A172 (cell line): ENCODE measurements at regions not wholly inside any gene's neighbourhood (a gene's known extent, or its start where the extent isn't known, plus 50 kb on each side); places are given as distances from the start of the nearest gene placed in this dataset.
A peak's percentile ranks its signal among the peaks of the same experiment; 100 is the strongest.

Experiments used
- DNase-seq: peaks from one replicate; pipeline ENCODE4 v3.0.0-alpha.2; 2015; ENCODE audit warnings: low spot score

DNA sequence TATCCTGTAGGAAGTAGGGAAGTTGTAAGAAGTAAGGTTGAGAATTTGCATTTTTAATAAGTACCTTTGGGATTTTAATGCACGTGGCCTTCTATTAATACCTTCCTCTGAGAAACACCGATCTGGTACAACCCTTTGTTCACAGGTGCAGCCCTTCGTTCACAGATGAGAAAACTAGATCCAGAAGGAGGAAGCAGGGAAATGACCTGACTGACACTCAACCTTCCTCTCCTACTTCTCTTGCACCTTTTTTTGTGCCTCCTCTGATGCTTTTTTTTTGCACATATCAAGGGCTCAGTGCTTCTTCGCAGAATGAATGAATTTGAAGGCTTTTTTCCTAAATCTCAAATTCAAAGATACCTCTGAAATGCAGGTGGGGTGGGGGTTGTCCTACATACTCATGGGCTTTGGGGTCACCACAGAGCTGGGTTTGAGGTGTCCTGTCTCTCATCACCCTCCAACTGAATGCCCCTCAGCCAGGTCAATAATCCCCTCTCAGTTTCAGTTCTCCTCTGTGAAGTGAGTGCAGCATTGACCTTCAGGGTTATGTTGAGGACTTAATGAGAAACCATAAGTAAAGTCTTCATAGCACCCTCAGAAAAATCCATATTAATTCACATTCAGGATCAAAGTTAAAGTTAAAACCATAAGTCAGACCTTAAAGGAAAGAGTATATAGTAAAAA lies 161.5 kb upstream of the CTNNB1 start:
- no peak for DNase-seq

DNA sequence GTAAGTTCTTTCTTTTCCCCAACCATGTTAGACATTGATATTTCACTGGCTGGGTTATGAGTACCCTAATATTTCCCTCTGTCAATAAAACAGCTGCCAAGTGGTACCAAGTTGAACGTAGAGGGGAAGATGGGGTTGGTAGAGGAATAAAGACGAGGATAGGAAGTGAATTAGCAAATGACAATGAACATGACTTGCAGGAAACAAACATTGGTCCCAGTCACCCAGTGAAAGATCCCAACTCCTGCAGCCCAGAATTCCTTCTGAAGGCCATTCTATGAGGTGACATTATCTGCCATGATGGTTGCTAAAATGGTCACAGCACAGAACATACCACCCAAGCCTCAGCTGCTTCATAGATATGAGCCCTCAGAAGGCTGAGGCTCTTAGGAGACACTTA lies 159.0 kb upstream of the CTNNB1 start:
- no peak for DNase-seq

DNA sequence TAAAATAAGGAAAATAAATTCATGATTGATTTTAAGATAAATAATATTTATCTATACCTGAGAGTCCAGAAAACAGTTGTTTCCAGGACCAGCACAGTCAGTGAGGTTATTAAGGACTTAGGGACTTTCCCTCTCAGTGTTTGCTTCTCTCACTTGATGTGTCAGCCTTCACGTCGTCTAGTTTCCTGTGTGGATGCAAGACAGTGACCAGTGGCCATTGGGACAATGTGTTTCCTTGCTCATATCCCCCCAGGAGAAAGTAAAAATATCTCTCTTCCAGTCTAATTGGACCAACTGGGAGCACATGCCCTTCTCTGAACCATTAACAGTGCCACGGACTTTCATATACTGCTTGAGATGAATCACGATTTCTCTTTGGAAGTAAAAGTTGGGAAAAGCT lies 157.8 kb upstream of the CTNNB1 start:
- DNase-seq, result no peak

DNA sequence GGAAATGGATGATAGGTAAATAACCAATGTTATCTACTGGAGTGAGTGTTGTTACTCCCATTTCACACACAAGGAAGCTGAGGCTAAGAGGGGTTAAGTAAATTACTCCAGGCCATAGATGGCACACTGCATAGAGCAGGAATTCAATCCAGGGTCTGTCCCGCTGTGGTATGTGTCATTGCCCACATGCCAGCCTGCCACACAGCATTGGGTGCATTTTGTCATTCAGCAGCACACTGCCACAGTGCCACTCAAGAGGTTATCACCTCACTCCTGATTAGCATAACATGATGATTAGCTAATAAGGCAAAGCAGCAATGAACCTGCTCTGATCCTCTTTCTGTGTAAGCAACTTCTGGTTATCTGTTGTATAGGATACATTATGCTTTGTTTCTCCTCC lies 157.4 kb upstream of the CTNNB1 start:
- no peak for DNase-seq

DNA sequence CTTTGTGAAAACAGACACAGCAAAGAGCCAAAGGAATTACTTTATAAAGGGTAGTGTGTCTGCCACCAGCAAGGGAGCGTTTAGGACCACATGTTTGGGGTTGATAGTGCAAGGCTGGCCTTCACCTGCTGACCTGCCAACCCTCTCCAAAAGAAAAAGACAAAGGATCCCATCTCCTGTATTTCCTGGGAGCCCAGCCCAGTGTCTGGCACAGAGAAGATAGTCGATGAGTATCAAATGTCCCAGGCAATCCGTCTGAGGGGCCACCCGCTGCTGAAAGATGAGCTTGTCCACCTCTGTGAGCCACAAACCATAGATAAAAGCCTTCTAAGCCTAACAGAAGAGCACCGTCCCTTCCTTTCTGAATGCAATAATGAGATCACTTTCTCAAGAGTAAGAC lies 154.8 kb upstream of the CTNNB1 start:
- no peak for DNase-seq

DNA sequence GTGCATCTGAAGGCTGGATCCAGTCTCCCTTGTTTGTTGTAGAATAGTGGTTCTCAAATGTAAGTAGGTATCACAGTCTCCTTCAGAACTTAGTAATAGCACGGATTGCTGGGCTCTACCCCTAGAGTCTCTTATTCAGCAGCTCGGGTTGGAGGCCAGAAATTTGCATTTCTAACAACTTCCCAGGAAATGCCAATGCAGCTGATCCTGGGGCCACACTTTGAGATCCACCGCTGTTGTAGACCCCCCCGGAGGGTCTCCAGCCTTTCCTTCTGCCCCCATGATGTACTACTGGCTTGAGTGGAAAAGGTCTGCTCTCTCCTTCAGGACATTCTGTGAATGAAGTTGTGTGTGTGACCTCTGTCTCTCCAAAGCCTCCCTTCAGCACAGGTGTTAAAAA lies 153.8 kb upstream of the CTNNB1 start:
- DNase-seq, result no peak

DNA sequence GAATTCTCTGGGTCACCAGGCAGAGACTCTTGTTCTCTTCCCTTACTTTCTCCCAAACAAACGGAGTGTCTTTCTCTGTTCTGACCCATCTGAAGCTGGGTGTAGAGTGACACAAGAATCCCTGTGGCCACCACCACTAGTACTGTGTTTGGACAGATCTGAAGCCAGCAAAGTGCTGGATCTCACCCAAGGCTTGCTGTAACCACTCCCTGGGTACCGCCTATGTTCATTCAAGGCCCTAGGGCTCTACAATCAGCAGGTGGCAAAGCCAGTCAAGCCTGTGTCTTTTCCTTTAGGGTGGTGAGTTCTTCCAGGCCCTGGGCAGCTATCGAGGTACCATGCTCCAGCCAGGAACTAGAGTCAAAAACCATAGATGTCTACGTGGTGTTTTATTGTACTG lies 149.2 kb upstream of the CTNNB1 start:
- DNase-seq, result no peak

DNA sequence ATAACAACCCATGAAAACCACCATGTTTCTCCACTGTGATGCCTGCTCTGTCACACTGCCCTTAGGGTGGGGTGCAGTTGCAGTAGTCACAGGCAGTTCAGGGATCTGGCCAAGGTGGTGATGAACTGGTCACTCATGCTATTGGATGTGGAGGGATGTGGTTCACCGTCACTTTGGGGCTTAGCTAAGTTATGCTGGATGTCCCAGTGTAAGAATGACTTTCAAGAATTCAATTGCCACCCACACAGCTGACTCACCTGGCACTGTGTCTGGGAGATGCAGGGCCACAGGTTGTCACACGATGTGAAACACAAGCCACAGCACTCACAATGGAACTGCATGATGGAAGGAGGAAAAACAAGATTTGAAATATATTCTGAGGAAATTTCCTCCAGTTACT lies 146.1 kb upstream of the CTNNB1 start:
- DNase-seq, result no peak

DNA sequence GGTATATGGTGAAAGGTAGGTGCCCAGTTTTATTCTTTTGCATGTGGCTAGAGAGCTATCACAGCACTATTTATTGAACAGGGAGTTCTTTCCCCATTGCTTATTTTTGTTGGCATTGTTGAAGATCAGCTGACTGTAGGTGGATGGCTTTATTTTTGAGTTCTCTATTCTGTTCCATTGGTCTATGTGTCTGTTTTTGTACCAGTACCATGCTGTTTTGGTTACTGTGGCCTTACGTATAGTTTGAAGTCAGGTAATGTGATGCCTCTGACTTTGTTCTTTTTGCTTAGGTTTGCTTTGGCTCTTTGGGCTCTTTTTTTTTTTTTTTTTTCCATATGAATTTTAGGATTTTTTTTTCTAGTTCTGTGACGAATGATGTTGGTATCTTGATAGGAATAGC lies 139.2 kb upstream of the CTNNB1 start:
- DNase-seq, result no peak

DNA sequence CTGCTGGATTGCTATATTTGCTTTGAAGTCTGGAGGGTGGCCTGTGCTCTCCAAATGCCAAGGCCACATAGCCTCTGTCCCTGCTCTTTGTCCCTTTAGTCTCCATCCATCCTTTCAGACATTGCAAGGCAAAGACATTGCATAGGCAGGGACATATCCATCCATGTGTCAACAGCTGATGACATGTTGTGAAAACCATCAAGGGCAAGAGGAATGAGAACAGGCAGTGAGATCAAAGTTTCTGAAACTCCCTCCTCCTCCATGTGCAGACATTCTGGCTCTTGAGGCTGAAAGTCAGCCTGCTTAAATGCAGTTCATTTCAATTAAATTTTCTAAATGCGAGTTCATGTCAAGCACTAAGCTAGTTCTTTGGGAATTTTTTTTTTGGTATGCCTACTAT lies 135.2 kb upstream of the CTNNB1 start:
- no peak for DNase-seq

DNA sequence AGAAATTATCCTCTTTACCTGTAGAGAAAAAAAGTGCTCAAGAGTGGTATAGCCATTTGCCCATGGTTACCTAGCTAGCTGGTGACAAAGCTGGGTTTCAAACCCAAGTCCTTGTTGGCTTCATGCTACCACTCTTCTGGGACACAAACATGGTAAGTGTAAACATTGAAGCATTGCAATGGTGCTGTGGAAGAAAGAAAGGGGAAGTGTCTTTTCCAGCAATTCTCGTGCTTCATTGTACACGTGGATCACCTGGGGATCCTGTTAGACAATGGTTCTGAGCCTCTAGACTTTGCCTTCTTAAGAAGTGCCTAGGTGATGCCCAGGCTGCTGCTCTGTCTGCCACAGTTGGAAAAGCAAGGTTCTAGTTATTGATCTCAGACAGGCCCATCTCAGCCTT lies 134.8 kb upstream of the CTNNB1 start:
- no peak for DNase-seq

DNA sequence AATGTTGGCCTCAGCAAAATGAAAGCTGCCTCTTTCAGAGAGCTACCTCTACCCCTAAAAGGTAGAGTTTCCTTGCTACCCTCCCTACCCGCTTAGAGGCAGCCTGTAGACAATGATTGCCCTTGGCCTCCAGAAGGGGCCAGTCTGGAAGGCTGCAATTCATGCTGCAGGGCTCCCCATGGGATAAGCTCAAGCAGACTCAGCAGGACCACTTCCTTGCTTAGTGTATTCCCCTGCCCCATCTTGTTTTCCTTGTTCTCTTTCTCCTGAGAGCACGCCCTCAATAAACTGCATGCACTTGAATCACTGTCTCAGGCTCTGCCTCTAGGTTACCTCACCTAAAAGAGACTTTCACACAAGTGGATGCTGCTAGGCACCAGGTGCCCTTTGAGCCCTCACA lies 134.0 kb upstream of the CTNNB1 start:
- DNase-seq, result no peak

DNA sequence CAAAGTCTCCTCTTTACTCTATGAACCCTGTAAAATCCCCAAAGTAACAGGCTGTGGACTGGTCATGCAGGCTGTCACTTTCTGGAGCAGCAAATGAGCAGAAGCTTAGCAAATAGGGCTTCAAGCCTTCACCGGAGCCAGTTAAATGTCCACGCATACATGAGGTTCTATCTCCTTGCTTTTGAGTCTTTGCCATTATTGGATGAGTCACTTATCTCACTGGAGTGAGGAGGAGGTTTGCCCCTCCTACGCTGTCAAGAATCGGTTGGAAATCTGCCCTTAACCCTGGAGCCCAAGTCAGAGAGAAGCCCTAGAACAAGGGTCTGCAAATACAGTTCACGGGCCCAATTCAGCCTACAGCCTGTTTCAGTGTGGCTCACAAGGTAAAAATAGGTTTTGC lies 126.1 kb upstream of the CTNNB1 start:
- no peak for DNase-seq

DNA sequence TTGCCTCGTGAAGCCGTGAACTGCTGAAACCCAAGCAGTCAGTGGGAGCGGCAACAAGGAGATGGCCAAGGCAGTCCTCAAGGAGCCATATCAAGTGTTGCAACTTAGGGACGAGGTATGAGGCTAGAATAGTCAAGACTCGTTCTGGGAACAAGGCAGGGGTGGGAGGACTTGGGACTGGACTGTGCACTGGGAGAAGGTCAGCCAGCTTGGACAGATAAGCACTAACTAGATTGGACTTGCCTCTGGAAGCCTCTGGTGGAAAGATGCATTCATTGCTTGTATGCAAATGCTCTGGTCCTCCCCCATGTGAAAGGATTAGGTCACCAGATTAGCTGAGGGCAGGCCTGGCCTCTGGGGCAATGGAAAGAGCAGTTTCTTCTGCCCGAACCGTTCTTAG lies 123.3 kb upstream of the CTNNB1 start:
- no peak for DNase-seq

DNA sequence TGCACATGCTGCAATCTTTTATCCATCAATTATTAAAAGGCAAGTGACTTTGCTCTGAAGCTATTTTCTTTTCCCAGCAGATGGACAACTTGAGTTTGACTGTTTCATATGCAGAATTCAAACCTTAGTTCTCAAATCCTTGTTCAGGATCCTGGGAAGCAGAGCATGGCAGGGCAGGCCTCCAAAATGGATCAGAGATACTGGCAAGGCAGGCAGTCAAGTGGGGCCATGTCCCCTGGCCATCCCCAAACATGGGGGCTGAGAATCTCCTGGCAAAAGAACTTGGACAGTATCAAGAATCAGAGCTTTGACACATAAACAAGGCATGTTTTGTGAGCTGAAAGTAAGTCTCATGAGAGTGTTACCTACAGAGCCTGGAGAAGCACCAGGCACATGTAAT lies 122.9 kb upstream of the CTNNB1 start:
- no peak for DNase-seq

DNA sequence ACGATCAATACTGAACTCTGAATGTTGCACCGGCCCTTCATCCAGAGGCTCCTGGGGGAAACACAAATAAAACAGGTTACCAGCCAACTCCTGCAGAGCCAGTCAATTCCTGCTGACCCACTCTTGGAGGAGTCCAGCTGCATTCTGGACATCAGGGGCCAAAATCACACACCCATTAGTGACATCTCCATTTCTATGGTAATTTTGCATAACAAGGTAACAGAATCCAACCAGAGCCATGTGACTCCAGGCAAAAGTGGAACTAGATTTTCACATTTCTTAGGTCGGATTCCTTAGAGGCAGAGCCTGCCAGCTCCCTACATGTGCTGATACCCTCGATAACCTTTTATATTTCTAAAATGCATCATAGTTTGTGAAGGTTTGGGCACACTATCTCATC lies 119.2 kb upstream of the CTNNB1 start:
- DNase-seq, result no peak

DNA sequence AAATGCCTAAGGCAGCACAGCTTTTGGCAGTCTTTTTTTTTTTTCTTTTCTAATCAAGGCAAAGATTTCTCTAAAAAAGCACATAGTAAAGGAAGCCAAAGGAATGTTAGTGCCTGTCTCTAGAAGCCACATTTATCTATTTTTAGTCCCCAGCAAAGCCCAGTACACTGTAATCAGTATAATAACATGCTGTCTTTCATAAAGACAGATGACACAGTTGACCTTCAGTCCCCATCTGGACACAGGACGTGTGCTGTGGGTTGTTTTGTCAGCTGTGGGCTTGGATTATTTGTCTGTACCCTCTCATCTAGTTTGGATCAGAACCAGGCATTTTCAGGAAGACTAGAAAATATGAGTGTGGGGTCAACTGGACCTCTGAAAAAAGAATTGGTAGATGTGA lies 110.4 kb upstream of the CTNNB1 start:
- DNase-seq, result no peak

DNA sequence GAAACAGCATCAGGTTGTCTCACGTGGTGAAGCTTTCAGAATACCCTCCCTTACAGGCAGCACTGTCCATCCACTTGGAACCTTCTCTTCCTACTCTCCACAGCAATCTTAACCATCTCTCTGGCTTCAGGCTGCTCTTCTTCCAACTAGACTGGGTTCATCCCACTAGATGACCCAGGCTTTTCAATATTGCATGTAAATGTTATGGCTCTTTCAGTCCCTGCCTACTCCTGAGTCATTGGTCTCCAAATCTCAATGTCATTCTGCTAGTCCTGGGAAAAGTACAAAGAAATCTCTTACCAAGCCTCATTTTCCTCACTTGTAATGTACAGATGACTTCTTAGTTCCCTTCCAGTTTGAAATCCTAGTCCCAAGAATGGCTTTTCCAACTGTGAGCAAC lies 109.7 kb upstream of the CTNNB1 start:
- no peak for DNase-seq

DNA sequence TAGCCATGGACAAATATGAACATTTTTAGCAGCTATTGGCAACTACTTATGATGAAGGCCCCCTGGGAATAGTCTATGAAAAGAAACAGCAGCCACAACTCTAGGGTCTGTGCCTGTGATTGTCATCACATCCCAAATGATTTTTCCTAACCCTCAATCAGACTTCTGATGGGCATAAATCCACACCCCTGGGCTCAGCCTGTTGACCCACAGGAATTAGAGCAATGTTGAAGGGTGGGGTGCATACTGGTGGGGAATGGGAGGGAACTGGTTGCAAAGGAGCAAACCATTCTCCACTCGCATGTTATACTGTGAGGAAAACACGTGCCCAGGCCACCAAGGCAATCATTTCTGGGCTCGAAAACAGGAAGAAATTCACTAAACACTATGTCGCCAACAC lies 106.5 kb upstream of the CTNNB1 start:
- no peak for DNase-seq

DNA sequence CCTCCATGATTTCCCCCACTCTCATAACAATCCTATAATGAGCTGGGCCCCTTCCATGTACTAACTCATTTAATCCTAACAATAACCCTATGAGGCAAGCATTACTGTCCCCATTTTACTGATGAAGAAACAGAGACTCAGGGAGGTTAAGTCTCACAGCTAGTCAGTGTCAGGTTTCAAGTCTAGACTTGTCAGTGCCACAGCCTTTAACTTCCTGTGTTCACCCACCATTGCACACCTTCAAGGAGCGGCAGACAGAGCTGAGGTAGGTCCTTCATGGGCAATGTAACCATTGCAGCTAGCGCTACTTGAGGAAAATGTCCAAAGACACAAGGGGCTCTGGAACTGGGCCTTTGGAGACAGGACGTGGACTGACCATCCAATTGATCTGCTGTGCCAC lies 105.8 kb upstream of the CTNNB1 start:
- DNase-seq, result no peak

DNA sequence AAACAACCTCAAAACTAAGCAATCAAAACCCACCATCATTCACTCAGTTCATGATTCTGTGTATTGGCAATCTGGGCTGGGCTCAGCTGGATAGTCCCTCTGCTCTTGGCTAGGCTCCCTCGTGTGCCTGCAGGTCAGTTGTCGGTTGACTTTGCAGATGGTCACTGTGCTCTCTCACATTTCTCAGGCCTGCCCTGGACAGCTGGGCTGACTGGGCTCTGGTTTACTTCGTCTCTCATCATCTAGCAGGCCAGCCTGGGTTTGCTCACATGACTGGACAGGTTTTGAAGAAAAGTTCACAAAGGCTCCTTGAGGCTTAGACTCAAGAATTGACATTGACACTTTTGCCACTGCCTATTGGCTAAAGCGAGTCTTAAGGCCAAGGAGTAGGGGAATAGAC lies 105.0 kb upstream of the CTNNB1 start:
- no peak for DNase-seq

DNA sequence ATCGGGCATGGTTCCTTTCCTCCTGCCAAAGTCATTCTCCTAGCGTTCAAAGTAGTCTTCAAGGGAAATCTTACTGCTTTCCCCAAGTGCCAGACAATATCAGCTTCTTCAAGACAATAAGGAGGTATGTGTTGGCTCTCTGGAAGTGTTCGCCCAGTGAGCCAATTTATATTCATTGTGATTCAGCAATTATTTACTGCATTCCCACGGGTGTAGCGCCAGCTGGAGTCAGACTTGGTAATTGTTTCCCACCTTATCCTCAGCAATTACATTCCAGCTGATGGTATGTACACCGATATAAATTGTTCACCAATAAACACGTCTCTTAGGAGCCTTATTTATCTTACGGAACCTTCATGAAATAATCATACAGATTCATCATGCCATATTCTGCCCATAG lies 103.6 kb upstream of the CTNNB1 start:
- DNase-seq, result peak; percentile 5

DNA sequence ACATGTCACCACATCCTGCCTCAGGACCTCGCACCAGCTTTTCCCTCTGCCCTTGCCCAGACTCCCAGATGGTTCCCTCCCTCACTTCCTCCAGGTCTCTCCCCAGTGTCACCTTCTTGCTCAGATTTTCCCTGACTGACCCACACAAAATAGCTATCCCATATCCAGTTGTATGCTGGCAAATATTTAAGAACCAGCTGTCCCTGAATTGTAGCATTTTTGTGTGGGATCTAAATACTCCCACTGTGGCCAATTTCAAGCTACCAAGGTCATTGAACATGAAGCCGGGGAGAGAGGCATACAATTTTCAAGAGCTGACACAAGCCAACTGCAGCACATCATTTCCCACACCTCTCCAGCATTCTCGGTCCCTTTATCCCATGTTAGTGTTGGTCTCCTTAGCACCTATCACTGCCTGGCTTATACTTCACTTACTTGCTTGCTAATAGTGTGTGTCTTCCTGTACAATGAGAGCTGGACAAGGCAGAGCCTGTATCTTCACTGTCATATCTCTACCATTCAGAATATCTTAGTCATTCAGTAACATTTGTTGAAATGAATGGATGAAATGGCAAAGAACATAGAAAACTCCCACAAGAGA lies 101.3 kb upstream of the CTNNB1 start:
- no peak for DNase-seq

DNA sequence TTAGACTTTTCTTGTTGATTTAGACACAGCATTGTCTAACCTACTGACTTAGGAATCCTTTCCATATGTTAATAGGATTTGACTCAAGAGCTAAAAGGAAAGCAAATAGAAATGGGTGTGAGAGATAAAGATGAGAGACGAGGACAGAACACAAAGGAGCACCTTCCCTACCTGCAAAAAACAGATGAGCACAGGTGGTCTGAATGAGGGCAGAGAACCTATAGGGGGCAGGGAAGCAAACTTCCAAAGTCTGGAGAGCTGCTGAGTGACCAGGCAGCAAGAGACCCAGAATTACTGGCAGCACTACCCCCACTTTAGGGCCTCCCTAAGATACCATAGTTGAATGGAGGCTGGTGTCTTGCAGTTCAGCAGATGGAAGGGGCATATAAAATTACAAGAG lies 98.1 kb upstream of the CTNNB1 start:
- DNase-seq, result no peak
